ENCODE measurements at regions not wholly inside any gene's neighbourhood (a gene's known extent, or its start where the extent isn't known, plus 50 kb on each side); places are given as distances from the start of the nearest gene placed in this dataset.
"Not testable (repeated sequence)": the region's sequence is repeated elsewhere in the genome, so short reads cannot be mapped to it uniquely, and the experiment has no call there.

GRCh38 chr4:20158195-20158594 lies 93.5 kb upstream of the SLIT2 start:
- Mint-ChIP-seq H3K4me3 (no peak overlapping the region), H3K4me1 (no peaks in the 10 kb centered on the region), H3K27ac (no peak overlapping the region), H3K27me3 (no peaks in the 10 kb centered on the region), H3K9me3 (peaks cover 0 to 18% (median 11%) of the 10 kb centered on the region in 8 donors), H3K36me3 (no peaks in the 10 kb centered on the region)
- POLR2A ChIA-PET (ENCODE audit: partially characterized antibody): no interaction called here
- DNase-seq: no peak
- no peaks in the 10 kb centered on the region for H3K27me3 ChIP-seq (ENCODE audit: insufficient read depth, low read length)
- intact Hi-C loops (cut with micrococcal nuclease): no loop called here
- no peaks in the 10 kb centered on the region for H3K4me1 ChIP-seq (ENCODE audit: insufficient read depth, low read length)
- CTCF ChIA-PET (ENCODE audit: partially characterized antibody): no interaction called here
- no peak overlapping the region for H3K27ac ChIP-seq (ENCODE audit: low read depth, low read length)
- H3K4me3 ChIP-seq (ENCODE audit: low read length in 2 of 2): no peak overlapping the region
- H3K9me3 ChIP-seq (ENCODE audit: control insufficient read depth in 1 of 2, low read length in 2 of 2): no peaks in the 10 kb centered on the region
- no peaks in the 10 kb centered on the region for H3K36me3 ChIP-seq (ENCODE audit: insufficient read depth, low read length)

- Mint-ChIP-seq H3K4me3 (no peak overlapping the region), H3K27me3 (no peaks in the 10 kb centered on the region), H3K27ac (no peak overlapping the region), H3K9me3 (peaks cover 2 to 14% (median 5%) of the 10 kb centered on the region in 8 donors), H3K4me1 (no peaks in the 10 kb centered on the region), H3K36me3 (no peaks in the 10 kb centered on the region)
- Histone ChIP-seq H3K9me3 (ENCODE audit: control insufficient read depth in 1 of 2, low read length in 2 of 2) (no peaks in the 10 kb centered on the region), H3K4me3 (ENCODE audit: low read length in 2 of 2) (no peak overlapping the region), H3K27me3 (ENCODE audit: insufficient read depth, low read length) (no peaks in the 10 kb centered on the region), H3K4me1 (ENCODE audit: insufficient read depth, low read length) (no peaks in the 10 kb centered on the region), H3K27ac (ENCODE audit: low read depth, low read length) (no peak overlapping the region), H3K36me3 (ENCODE audit: insufficient read depth, low read length) (no peaks in the 10 kb centered on the region)
- POLR2A ChIA-PET (ENCODE audit: partially characterized antibody): no interaction called here
- no peak for DNase-seq
- intact Hi-C loops (cut with micrococcal nuclease): no loop called here
- CTCF ChIA-PET (ENCODE audit: partially characterized antibody): no interaction called here
These were observed 100.3 kb upstream of the SLIT2 start for GRCh38 chr4:20151436-20151835.

- CTCF ChIA-PET (ENCODE audit: partially characterized antibody); H3K27me3 Mint-ChIP-seq; H3K4me1 ChIP-seq (ENCODE audit: insufficient read depth, low read length); H3K36me3 ChIP-seq (ENCODE audit: insufficient read depth, low read length); H3K27ac Mint-ChIP-seq; H3K27me3 ChIP-seq (ENCODE audit: insufficient read depth, low read length); intact Hi-C loops (cut with micrococcal nuclease); H3K4me1 Mint-ChIP-seq; H3K27ac ChIP-seq (ENCODE audit: low read depth, low read length); POLR2A ChIA-PET (ENCODE audit: partially characterized antibody); DNase-seq; H3K36me3 Mint-ChIP-seq; H3K4me3 ChIP-seq (ENCODE audit: low read length in 2 of 2); H3K9me3 ChIP-seq (ENCODE audit: control insufficient read depth in 1 of 2, low read length in 2 of 2); H3K4me3 Mint-ChIP-seq: not testable (repeated sequence)
- peaks cover 2 to 28% (median 13%) of the 10 kb centered on the region in 8 donors for H3K9me3 Mint-ChIP-seq
These were observed 102.6 kb upstream of the SLIT2 start for GRCh38 chr4:20149143-20149542.

- no peaks in the 10 kb centered on the region for H3K9me3 ChIP-seq (ENCODE audit: control insufficient read depth in 1 of 2, low read length in 2 of 2)
These were observed 114.5 kb upstream of the SLIT2 start for GRCh38 chr4:20137176-20137575.

DNA sequence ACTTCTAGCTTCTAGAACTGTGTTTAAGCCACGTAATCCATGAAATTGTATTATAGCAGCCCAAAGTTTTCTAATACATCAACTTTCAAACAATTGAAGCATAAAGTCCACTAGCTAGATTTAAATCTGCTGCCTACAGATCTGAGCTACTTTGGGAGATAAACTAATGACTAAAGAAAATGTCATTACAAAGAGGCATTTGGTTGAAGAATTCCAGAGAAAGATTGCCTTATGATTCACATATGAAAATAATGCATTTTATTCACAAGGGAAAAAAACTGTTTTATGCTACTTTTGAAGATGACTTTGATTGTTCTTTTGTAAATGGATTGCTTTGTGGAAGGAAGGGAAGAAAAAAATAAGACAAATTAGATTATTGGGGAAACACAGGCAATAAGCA lies 124.1 kb upstream of the SLIT2 start:
- no peaks in the 10 kb centered on the region for H3K4me1 ChIP-seq (ENCODE audit: insufficient read depth, low read length)
- no peak overlapping the region for H3K4me3 ChIP-seq (ENCODE audit: low read length in 2 of 2)
- Mint-ChIP-seq H3K9me3 (peaks cover 0 to 17% (median 3%) of the 10 kb centered on the region in 8 donors), H3K27ac (no peak overlapping the region), H3K27me3 (no peaks in the 10 kb centered on the region), H3K36me3 (no peaks in the 10 kb centered on the region), H3K4me1 (no peaks in the 10 kb centered on the region), H3K4me3 (no peak overlapping the region)
- CTCF ChIA-PET (ENCODE audit: partially characterized antibody): no interaction called here
- no peaks in the 10 kb centered on the region for H3K9me3 ChIP-seq (ENCODE audit: control insufficient read depth in 1 of 2, low read length in 2 of 2)
- POLR2A ChIA-PET (ENCODE audit: partially characterized antibody): no interaction called here
- DNase-seq: no peak
- no peaks in the 10 kb centered on the region for H3K36me3 ChIP-seq (ENCODE audit: insufficient read depth, low read length)
- no peak overlapping the region for H3K27ac ChIP-seq (ENCODE audit: low read depth, low read length)
- no peaks in the 10 kb centered on the region for H3K27me3 ChIP-seq (ENCODE audit: insufficient read depth, low read length)
- intact Hi-C loops (cut with micrococcal nuclease): no loop called here

More at GRCh38 chr4:20137176-20137575, 114.5 kb upstream of the SLIT2 start:
- Mint-ChIP-seq H3K36me3 (no peaks in the 10 kb centered on the region), H3K27me3 (no peaks in the 10 kb centered on the region), H3K27ac (no peak overlapping the region), H3K9me3 (peaks cover 5 to 30% (median 13%) of the 10 kb centered on the region in 8 donors), H3K4me3 (no peak overlapping the region), H3K4me1 (no peaks in the 10 kb centered on the region)
- Histone ChIP-seq H3K27ac (ENCODE audit: low read depth, low read length) (no peak overlapping the region), H3K36me3 (ENCODE audit: insufficient read depth, low read length) (no peaks in the 10 kb centered on the region), H3K4me1 (ENCODE audit: insufficient read depth, low read length) (no peaks in the 10 kb centered on the region), H3K4me3 (ENCODE audit: low read length in 2 of 2) (no peak overlapping the region), H3K27me3 (ENCODE audit: insufficient read depth, low read length) (no peaks in the 10 kb centered on the region)
- intact Hi-C loops (cut with micrococcal nuclease): no loop called here
- ChIA-PET POLR2A (ENCODE audit: partially characterized antibody) (no interaction called here), CTCF (ENCODE audit: partially characterized antibody) (no interaction called here)
- no peak for DNase-seq

DNA sequence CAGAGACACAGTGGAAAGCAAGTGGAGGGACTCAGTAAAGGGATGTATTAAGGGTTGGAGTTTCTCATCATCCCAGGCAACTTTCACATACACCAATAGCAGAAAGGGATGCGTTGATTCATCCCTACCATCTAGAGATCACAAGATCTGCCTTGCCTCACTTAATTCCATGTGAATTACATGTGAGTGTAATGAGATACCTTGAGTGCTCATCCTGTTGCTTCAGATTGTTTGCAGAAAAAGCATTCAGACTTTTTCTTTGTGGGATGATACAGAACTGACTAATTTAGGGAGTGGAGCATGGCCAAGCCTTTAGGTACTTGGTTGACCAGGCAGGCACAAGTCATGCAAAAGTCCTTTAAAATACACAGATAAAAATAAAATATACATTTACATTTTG lies 124.8 kb upstream of the SLIT2 start:
- ChIA-PET CTCF (ENCODE audit: partially characterized antibody) (no interaction called here), POLR2A (ENCODE audit: partially characterized antibody) (no interaction called here)
- Histone ChIP-seq H3K9me3 (ENCODE audit: control insufficient read depth in 1 of 2, low read length in 2 of 2) (no peaks in the 10 kb centered on the region), H3K27me3 (ENCODE audit: insufficient read depth, low read length) (no peaks in the 10 kb centered on the region), H3K4me3 (ENCODE audit: low read length in 2 of 2) (no peak overlapping the region), H3K36me3 (ENCODE audit: insufficient read depth, low read length) (no peaks in the 10 kb centered on the region), H3K27ac (ENCODE audit: low read depth, low read length) (no peak overlapping the region), H3K4me1 (ENCODE audit: insufficient read depth, low read length) (no peaks in the 10 kb centered on the region)
- H3K36me3 Mint-ChIP-seq: no peaks in the 10 kb centered on the region
- intact Hi-C loops (cut with micrococcal nuclease): no loop called here
- no peaks in the 10 kb centered on the region for H3K4me1 Mint-ChIP-seq
- no peak for DNase-seq
- H3K27me3 Mint-ChIP-seq: no peaks in the 10 kb centered on the region
- no peak overlapping the region for H3K4me3 Mint-ChIP-seq
- H3K27ac Mint-ChIP-seq: no peak overlapping the region
- H3K9me3 Mint-ChIP-seq: peaks cover 0 to 17% (median 4%) of the 10 kb centered on the region in 8 donors

DNA sequence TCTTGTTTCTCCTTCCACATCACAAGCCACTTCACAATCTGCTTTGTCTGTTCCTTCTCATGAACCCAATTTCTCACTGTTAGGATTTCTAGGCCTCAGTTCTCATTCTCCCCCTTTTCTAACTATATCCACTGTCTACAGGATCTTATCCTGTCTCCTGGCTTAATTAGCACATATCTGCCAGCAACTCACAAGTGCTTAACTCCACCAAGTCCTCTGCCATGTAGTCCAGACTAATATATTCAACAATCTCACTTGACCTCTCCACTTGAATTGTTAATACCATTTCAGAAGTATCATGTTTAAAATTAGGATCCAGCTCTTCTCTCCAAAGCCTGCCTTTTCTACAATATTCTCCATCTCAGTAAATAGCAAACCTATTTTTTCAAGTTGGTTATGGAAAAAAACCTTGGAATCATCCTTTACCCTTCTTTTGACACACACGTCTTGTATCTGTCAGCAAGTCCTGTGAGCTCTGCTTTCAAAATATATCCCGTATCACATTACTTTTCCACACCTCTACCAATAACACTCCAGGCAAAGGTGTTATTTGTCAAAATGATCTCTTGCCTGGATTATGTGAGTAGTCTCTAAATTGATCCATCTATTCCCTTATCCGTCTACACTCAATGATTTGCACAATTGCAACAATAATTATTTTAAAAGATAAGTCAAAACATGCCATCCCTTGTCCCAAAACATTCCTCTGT lies 127.2 kb upstream of the SLIT2 start:
- H3K27me3 ChIP-seq (ENCODE audit: insufficient read depth, low read length): no peaks in the 10 kb centered on the region

More for the DNA sequence above, 127.2 kb upstream of the SLIT2 start:
- DNase-seq: no peak
- Mint-ChIP-seq H3K9me3 (peaks cover 0 to 15% (median 1%) of the 10 kb centered on the region in 8 donors), H3K4me1 (no peaks in the 10 kb centered on the region), H3K4me3 (no peak overlapping the region), H3K36me3 (no peaks in the 10 kb centered on the region), H3K27me3 (no peaks in the 10 kb centered on the region), H3K27ac (no peak overlapping the region)
- ChIA-PET CTCF (ENCODE audit: partially characterized antibody) (no interaction called here), POLR2A (ENCODE audit: partially characterized antibody) (no interaction called here)
- Histone ChIP-seq H3K36me3 (ENCODE audit: insufficient read depth, low read length) (no peaks in the 10 kb centered on the region), H3K27ac (ENCODE audit: low read depth, low read length) (no peak overlapping the region), H3K4me3 (ENCODE audit: low read length in 2 of 2) (no peak overlapping the region), H3K9me3 (ENCODE audit: control insufficient read depth in 1 of 2, low read length in 2 of 2) (no peaks in the 10 kb centered on the region), H3K4me1 (ENCODE audit: insufficient read depth, low read length) (no peaks in the 10 kb centered on the region)
- intact Hi-C loops (cut with micrococcal nuclease): no loop called here

All from CD4-positive, alpha-beta memory T cell (primary cell).